ENCODE measurements at regions not wholly inside any gene's neighbourhood (a gene's known extent, or its start where the extent isn't known, plus 50 kb on each side); places are given as distances from the start of the nearest gene placed in this dataset.

DNA sequence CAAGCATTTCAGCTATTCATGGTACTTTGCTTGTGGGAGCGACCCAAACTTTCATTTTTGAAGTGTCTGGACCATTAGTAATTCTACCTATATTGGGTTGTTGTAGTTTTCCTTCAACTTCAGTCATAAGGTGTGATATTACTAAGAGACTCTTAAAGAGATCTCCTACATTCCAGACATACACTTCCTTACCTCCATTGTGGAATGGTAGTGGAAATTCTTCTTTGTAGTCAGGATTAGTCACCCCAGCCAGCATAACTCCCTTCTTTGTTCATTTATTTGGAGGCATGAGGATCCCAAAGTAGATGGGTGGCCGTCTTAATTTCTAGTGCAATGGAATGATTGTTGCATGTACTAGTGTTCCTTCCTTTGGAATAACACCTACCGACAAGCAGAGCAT, 991.4 kb downstream of the ARAP2 start:
- TF ChIP-seq, protein P1, sequence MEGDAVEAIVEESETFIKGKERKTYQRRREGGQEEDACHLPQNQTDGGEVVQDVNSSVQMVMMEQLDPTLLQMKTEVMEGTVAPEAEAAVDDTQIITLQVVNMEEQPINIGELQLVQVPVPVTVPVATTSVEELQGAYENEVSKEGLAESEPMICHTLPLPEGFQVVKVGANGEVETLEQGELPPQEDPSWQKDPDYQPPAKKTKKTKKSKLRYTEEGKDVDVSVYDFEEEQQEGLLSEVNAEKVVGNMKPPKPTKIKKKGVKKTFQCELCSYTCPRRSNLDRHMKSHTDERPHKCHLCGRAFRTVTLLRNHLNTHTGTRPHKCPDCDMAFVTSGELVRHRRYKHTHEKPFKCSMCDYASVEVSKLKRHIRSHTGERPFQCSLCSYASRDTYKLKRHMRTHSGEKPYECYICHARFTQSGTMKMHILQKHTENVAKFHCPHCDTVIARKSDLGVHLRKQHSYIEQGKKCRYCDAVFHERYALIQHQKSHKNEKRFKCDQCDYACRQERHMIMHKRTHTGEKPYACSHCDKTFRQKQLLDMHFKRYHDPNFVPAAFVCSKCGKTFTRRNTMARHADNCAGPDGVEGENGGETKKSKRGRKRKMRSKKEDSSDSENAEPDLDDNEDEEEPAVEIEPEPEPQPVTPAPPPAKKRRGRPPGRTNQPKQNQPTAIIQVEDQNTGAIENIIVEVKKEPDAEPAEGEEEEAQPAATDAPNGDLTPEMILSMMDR (conservative IDR thresholded peaks at IDR 0.05; ENCODE audit: low read depth, low read length) = no peak
- no peak for TF ChIP-seq EZH2 (IDR thresholded peaks at IDR 0.05; ENCODE audit: low read length, unreplicated experiment)
- no peak for TF ChIP-seq EZH2phosphoT487 (IDR thresholded peaks at IDR 0.05; ENCODE audit: borderline replicate concordance, low read length)
